ENCODE measurements at regions not wholly inside any gene's neighbourhood (a gene's known extent, or its start where the extent isn't known, plus 50 kb on each side); places are given as distances from the start of the nearest gene placed in this dataset.

DNA sequence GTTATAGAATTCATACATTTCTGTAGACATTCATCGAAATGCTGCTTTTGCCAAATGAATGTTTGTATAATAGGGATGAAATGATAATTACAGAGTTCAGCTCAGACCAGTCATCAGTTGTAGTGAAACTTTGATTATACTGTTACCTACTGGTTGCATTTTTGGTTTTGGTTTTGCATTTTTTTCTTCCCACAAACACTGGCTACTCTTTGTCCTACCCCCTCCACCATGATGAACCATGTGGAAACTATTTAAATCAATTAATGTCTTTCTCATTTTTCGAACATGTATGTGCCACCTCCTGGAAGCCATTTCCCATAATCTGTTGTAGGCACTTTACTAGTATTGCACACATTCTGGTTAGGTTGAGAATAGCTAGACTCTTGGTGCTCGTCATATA, 75.3 kb upstream of the MTNR1B start:
- no peak for TF ChIP-seq EZH2 (IDR thresholded peaks at IDR 0.05; ENCODE audit: low read length, missing control alignments)
- TF ChIP-seq, protein P1, sequence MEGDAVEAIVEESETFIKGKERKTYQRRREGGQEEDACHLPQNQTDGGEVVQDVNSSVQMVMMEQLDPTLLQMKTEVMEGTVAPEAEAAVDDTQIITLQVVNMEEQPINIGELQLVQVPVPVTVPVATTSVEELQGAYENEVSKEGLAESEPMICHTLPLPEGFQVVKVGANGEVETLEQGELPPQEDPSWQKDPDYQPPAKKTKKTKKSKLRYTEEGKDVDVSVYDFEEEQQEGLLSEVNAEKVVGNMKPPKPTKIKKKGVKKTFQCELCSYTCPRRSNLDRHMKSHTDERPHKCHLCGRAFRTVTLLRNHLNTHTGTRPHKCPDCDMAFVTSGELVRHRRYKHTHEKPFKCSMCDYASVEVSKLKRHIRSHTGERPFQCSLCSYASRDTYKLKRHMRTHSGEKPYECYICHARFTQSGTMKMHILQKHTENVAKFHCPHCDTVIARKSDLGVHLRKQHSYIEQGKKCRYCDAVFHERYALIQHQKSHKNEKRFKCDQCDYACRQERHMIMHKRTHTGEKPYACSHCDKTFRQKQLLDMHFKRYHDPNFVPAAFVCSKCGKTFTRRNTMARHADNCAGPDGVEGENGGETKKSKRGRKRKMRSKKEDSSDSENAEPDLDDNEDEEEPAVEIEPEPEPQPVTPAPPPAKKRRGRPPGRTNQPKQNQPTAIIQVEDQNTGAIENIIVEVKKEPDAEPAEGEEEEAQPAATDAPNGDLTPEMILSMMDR (conservative IDR thresholded peaks at IDR 0.05 in 1 of 2, IDR thresholded peaks at IDR 0.05 in 1 of 2; ENCODE audit: low read depth in 1 of 2, low read length in 2 of 2), result no peak
- no peak overlapping the region for H2AFZ ChIP-seq (ENCODE audit: low read length)
- no peaks in the 10 kb centered on the region for H3K79me2 ChIP-seq (ENCODE audit: control insufficient read depth, insufficient read depth, low read length)
- no peaks in the 10 kb centered on the region for H3K9me3 ChIP-seq (ENCODE audit: control insufficient read depth, insufficient read depth, low read depth, low read length)
- H3K4me3 ChIP-seq (replicated peaks in 1 of 4; ENCODE audit: control extremely low read depth in 1 of 4, insufficient read depth in 1 of 4, low read depth in 3 of 4, low read length in 4 of 4), result no peak overlapping the region
- no peaks in the 10 kb centered on the region for H3K36me3 ChIP-seq (ENCODE audit: control insufficient read depth, insufficient read depth, low read length)
- no peaks in the 10 kb centered on the region for H4K20me1 ChIP-seq (ENCODE audit: control insufficient read depth, extremely low read depth, insufficient read depth, low read length)
- peak in 1 of 2 donors; percentile 79 for DNase-seq (ENCODE audit: low read depth in 2 of 2)
- no peaks in the 10 kb centered on the region for H3K27me3 ChIP-seq (ENCODE audit: control insufficient read depth, insufficient read depth, low read length)
- H3K4me1 ChIP-seq (ENCODE audit: control insufficient read depth, extremely low read depth, insufficient read depth, low read length), result no peaks in the 10 kb centered on the region
- H3K9ac ChIP-seq (ENCODE audit: insufficient read depth, low read length), result no peak overlapping the region
- H3K27ac ChIP-seq (ENCODE audit: insufficient read depth, low read length), result no peak overlapping the region
- no peak overlapping the region for H3K4me2 ChIP-seq (ENCODE audit: extremely low read depth, insufficient read depth, low read length)

GRCh38 chr11:92897487-92897886, 72.0 kb upstream of the MTNR1B start:
- Histone ChIP-seq H3K4me2 (ENCODE audit: extremely low read depth, insufficient read depth, low read length) (no peak overlapping the region), H2AFZ (ENCODE audit: low read length) (no peak overlapping the region), H3K9me3 (ENCODE audit: control insufficient read depth, insufficient read depth, low read depth, low read length) (no peaks in the 10 kb centered on the region), H3K79me2 (ENCODE audit: control insufficient read depth, insufficient read depth, low read length) (no peaks in the 10 kb centered on the region), H3K36me3 (ENCODE audit: control insufficient read depth, insufficient read depth, low read length) (no peaks in the 10 kb centered on the region), H3K4me3 (replicated peaks in 1 of 4; ENCODE audit: control extremely low read depth in 1 of 4, insufficient read depth in 1 of 4, low read depth in 3 of 4, low read length in 4 of 4) (no peak overlapping the region), H4K20me1 (ENCODE audit: control insufficient read depth, extremely low read depth, insufficient read depth, low read length) (no peaks in the 10 kb centered on the region), H3K4me1 (ENCODE audit: control insufficient read depth, extremely low read depth, insufficient read depth, low read length) (no peaks in the 10 kb centered on the region), H3K27me3 (ENCODE audit: control insufficient read depth, insufficient read depth, low read length) (no peaks in the 10 kb centered on the region), H3K9ac (ENCODE audit: insufficient read depth, low read length) (no peak overlapping the region), H3K27ac (ENCODE audit: insufficient read depth, low read length) (no peak overlapping the region)
- TF ChIP-seq, protein P1 (conservative IDR thresholded peaks at IDR 0.05 in 1 of 2, IDR thresholded peaks at IDR 0.05 in 1 of 2; ENCODE audit: low read depth in 1 of 2, low read length in 2 of 2), result no peak
- no peak for TF ChIP-seq EZH2 (IDR thresholded peaks at IDR 0.05; ENCODE audit: low read length, missing control alignments)
- DNase-seq (ENCODE audit: low read depth in 2 of 2), result no peak

DNA sequence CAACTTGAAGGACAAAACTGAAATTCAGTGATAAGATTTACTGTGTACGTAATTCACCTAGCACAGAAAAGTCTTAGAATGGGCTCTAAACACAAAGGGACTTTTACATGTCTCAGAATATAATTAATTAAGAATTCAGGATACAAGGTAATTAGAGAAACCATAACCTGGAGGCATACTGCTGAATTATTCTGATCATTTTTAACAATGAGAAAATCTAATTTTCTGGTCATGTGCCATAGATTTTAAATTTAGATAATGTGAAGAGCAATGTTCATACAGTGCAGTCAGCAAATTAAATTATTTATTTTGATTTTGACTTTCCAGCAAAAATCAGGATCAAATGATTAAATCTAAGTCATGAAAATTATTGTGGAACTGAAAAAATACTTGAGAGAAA, 67.0 kb upstream of the MTNR1B start:
- DNase-seq (ENCODE audit: low read depth in 2 of 2), result no peak
- TF ChIP-seq, protein P1 (conservative IDR thresholded peaks at IDR 0.05 in 1 of 2, IDR thresholded peaks at IDR 0.05 in 1 of 2; ENCODE audit: low read depth in 1 of 2, low read length in 2 of 2), result no peak
- TF ChIP-seq EZH2 (IDR thresholded peaks at IDR 0.05; ENCODE audit: low read length, missing control alignments), result no peak
- no peaks in the 10 kb centered on the region for H3K9me3 ChIP-seq (ENCODE audit: control insufficient read depth, insufficient read depth, low read depth, low read length)

More for the DNA sequence above, 67.0 kb upstream of the MTNR1B start:
- Histone ChIP-seq H3K4me3 (replicated peaks in 1 of 4; ENCODE audit: control extremely low read depth in 1 of 4, insufficient read depth in 1 of 4, low read depth in 3 of 4, low read length in 4 of 4) (no peak overlapping the region), H3K27me3 (ENCODE audit: control insufficient read depth, insufficient read depth, low read length) (no peaks in the 10 kb centered on the region), H3K4me1 (ENCODE audit: control insufficient read depth, extremely low read depth, insufficient read depth, low read length) (no peaks in the 10 kb centered on the region), H3K36me3 (ENCODE audit: control insufficient read depth, insufficient read depth, low read length) (no peaks in the 10 kb centered on the region), H3K27ac (ENCODE audit: insufficient read depth, low read length) (no peak overlapping the region), H3K79me2 (ENCODE audit: control insufficient read depth, insufficient read depth, low read length) (no peaks in the 10 kb centered on the region), H4K20me1 (ENCODE audit: control insufficient read depth, extremely low read depth, insufficient read depth, low read length) (no peaks in the 10 kb centered on the region), H3K9ac (ENCODE audit: insufficient read depth, low read length) (no peak overlapping the region), H2AFZ (ENCODE audit: low read length) (no peak overlapping the region), H3K4me2 (ENCODE audit: extremely low read depth, insufficient read depth, low read length) (no peak overlapping the region)
